ENCODE measurements at regions not wholly inside any gene's neighbourhood (a gene's known extent, or its start where the extent isn't known, plus 50 kb on each side); places are given as distances from the start of the nearest gene placed in this dataset.

GRCh38 chr1:22350171-22350923 is 101.3 kb upstream of the ZBTB40 start:
- no peak for DNase-seq (ENCODE audit: low read depth)

GRCh38 chr1:22350924-22351767 is 100.5 kb upstream of the ZBTB40 start:
- no peak for DNase-seq (ENCODE audit: low read depth)

GRCh38 chr1:22351768-22352080 is 99.9 kb upstream of the ZBTB40 start:
- no peak for DNase-seq (ENCODE audit: low read depth)

- DNase-seq (ENCODE audit: low read depth) = no peak
Measured at GRCh38 chr1:22352355-22352754, 99.3 kb upstream of the ZBTB40 start.

- no peak for DNase-seq (ENCODE audit: low read depth)
Measured at GRCh38 chr1:22352896-22353295, 98.8 kb upstream of the ZBTB40 start.

GRCh38 chr1:22359427-22359826 is 92.2 kb upstream of the ZBTB40 start:
- no peak for DNase-seq (ENCODE audit: low read depth)

GRCh38 chr1:22362626-22363402 is 88.8 kb upstream of the ZBTB40 start:
- no peak for DNase-seq (ENCODE audit: low read depth)

GRCh38 chr1:22363403-22364325 is 88.0 kb upstream of the ZBTB40 start:
- no peak for DNase-seq (ENCODE audit: low read depth)

- no peak for DNase-seq (ENCODE audit: low read depth)
Measured at GRCh38 chr1:22364326-22364650, 87.4 kb upstream of the ZBTB40 start.

- no peak for DNase-seq (ENCODE audit: low read depth)
Measured at GRCh38 chr1:22364764-22365163, 86.9 kb upstream of the ZBTB40 start.

GRCh38 chr1:22365331-22366295 is 86.0 kb upstream of the ZBTB40 start:
- DNase-seq (ENCODE audit: low read depth) = no peak

GRCh38 chr1:22366346-22366745 is 85.3 kb upstream of the ZBTB40 start:
- DNase-seq (ENCODE audit: low read depth) = no peak

- no peak for DNase-seq (ENCODE audit: low read depth)
Measured at GRCh38 chr1:22368125-22368524, 83.5 kb upstream of the ZBTB40 start.

GRCh38 chr1:22369294-22370189 is 82.1 kb upstream of the ZBTB40 start:
- no peak for DNase-seq (ENCODE audit: low read depth)

- DNase-seq (ENCODE audit: low read depth) = no peak
Measured at GRCh38 chr1:22370190-22370498, 81.5 kb upstream of the ZBTB40 start.

GRCh38 chr1:22371408-22371807 is 80.2 kb upstream of the ZBTB40 start:
- DNase-seq (ENCODE audit: low read depth) = no peak

- DNase-seq (ENCODE audit: low read depth) = no peak
Measured at GRCh38 chr1:22373252-22373651, 78.4 kb upstream of the ZBTB40 start.

- DNase-seq (ENCODE audit: low read depth) = no peak
Measured at GRCh38 chr1:22374001-22374400, 77.7 kb upstream of the ZBTB40 start.

GRCh38 chr1:22375601-22376000 is 76.0 kb upstream of the ZBTB40 start:
- DNase-seq (ENCODE audit: low read depth) = no peak

- DNase-seq (ENCODE audit: low read depth) = no peak
Measured at GRCh38 chr1:22376001-22376400, 75.7 kb upstream of the ZBTB40 start.

Measured in stimulated activated CD4-positive, alpha-beta T cell treated with anti-CD3 and anti-CD28 coated beads, Interleukin-2, amount 100 ng/mL, for 4 hours (primary cell).